Astrocyte (in vitro differentiated cells and primary cell): ENCODE measurements at regions not wholly inside any gene's neighbourhood (a gene's known extent, or its start where the extent isn't known, plus 50 kb on each side); places are given as distances from the start of the nearest gene placed in this dataset.

ENCODE experiments used
- DNase-seq: peaks from one replicate; pipeline ENCODE4 v3.0.0-alpha.2; 2010; ENCODE audit warnings: low read depth
- FAIRE-seq: peaks from 2 replicates; lab custom pipeline; 2011; peaks lifted over from hg19 to GRCh38; lab: Jason Lieb, UNC
- H2AFZ ChIP-seq: 2 replicates; pipeline ENCODE4 v1.6.0; 2012; ENCODE audit warnings: low read depth, low read length, inconsistent platforms
- H3K27ac ChIP-seq: 2 replicates; pipeline ENCODE4 v1.5.1; 2011; ENCODE audit warnings: low read depth, low read length, inconsistent platforms
- H3K27me3 ChIP-seq: 2 replicates; pipeline ENCODE4 v1.6.0; 2011; ENCODE audit warnings: low read length, inconsistent platforms; ENCODE audit not compliant: insufficient read depth
- H3K36me3 ChIP-seq: 2 replicates; pipeline ENCODE4 v1.5.1; 2011; ENCODE audit warnings: low read length, inconsistent platforms; ENCODE audit not compliant: insufficient read depth
- H3K4me1 ChIP-seq: 2 replicates; pipeline ENCODE4 v1.5.1; 2011; ENCODE audit warnings: low read length, inconsistent platforms; ENCODE audit not compliant: insufficient read depth
- H3K4me2 ChIP-seq: 2 replicates; pipeline ENCODE4 v1.6.0; 2012; ENCODE audit warnings: low read length, inconsistent platforms
- H3K4me3 ChIP-seq: 2 replicates; pipeline ENCODE4 v1.5.1; 2011; ENCODE audit warnings: low read depth, mild to moderate bottlenecking, low read length, inconsistent platforms; ENCODE audit not compliant: insufficient read depth
- H3K79me2 ChIP-seq: 2 replicates; pipeline ENCODE4 v1.6.0; 2012; ENCODE audit warnings: mild to moderate bottlenecking, low read length, inconsistent platforms; ENCODE audit not compliant: insufficient read depth
- H3K9ac ChIP-seq: 2 replicates; pipeline ENCODE4 v1.6.0; 2012; ENCODE audit warnings: mild to moderate bottlenecking, low read length, inconsistent platforms
- H3K9me3 ChIP-seq: 2 replicates; pipeline ENCODE4 v1.5.1; 2012; ENCODE audit warnings: low read depth, mild to moderate bottlenecking, low read length, inconsistent platforms; ENCODE audit not compliant: insufficient read depth
- H4K20me1 ChIP-seq: 2 replicates; pipeline ENCODE4 v1.6.0; 2012; ENCODE audit warnings: low read length, inconsistent platforms; ENCODE audit not compliant: insufficient read depth
- H3K27ac Mint-ChIP-seq: one replicate; pipeline ENCODE4 v1.8.0; 2021; ENCODE audit warnings: mild to moderate bottlenecking, mixed read lengths; ENCODE audit not compliant: unreplicated experiment
- H3K27me3 Mint-ChIP-seq: one replicate; pipeline ENCODE4 v1.8.0; 2021; ENCODE audit warnings: low read depth, mixed read lengths; ENCODE audit not compliant: unreplicated experiment
- H3K36me3 Mint-ChIP-seq: one replicate; pipeline ENCODE4 v1.8.0; 2021; ENCODE audit warnings: low read depth, mixed read lengths; ENCODE audit not compliant: unreplicated experiment
- H3K4me1 Mint-ChIP-seq: one replicate; pipeline ENCODE4 v1.8.0; 2021; ENCODE audit warnings: low read depth, mixed read lengths; ENCODE audit not compliant: unreplicated experiment
- H3K4me3 Mint-ChIP-seq: one replicate; pipeline ENCODE4 v1.8.0; 2021; ENCODE audit warnings: mild to moderate bottlenecking, moderate library complexity, mixed read lengths; ENCODE audit not compliant: unreplicated experiment
- H3K9me3 Mint-ChIP-seq: one replicate; pipeline ENCODE4 v1.8.0; 2021; ENCODE audit warnings: mild to moderate bottlenecking, mixed read lengths; ENCODE audit not compliant: unreplicated experiment
- EZH2 ChIP-seq: IDR thresholded peaks from 2 replicates; pipeline ENCODE4 v1.6.1; 2012; ENCODE audit warnings: mild to moderate bottlenecking, low read length, inconsistent platforms; ENCODE audit not compliant: insufficient read depth
- TF ChIP-seq, protein P1 (sequence below): IDR thresholded peaks from 2 replicates; pipeline ENCODE4 v1.5.1; 2011; ENCODE audit warnings: low read depth, mild to moderate bottlenecking, inconsistent platforms, low read length, moderate library complexity; ENCODE audit not compliant: insufficient read depth

DNA sequence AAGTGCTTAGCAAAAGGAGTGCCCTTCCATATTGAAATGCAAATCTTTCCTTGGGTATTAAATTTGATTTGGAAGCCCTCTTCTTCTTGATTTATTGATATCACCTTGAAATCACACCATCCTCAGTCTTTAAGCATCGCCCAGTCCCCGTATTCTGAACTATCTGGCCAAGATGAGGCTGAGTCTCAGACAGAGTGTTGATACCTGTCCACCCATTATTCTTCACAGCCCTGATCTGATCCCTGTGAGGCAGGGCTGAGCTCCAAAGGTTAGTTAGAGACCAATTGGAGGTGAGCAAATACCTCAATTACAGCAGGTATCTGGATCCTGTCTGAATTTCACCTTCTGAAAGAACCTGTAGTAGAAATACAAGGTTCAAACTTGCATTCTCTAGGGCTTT lies 326.3 kb downstream of the FAT3 start:
- Histone ChIP-seq H3K36me3 (no peaks in the 10 kb centered on the region), H3K9ac (no peak overlapping the region), H3K27ac (no peak overlapping the region), H3K4me1 (no peaks in the 10 kb centered on the region), H3K4me3 (no peak overlapping the region), H3K9me3 (no peaks in the 10 kb centered on the region), H3K4me2 (no peak overlapping the region), H4K20me1 (no peaks in the 10 kb centered on the region), H2AFZ (no peak overlapping the region), H3K79me2 (no peaks in the 10 kb centered on the region), H3K27me3 (no peaks in the 10 kb centered on the region)
- no peak for DNase-seq
- FAIRE-seq = no peak
- no peak overlapping the region for H3K27ac Mint-ChIP-seq
- H3K4me1 Mint-ChIP-seq = no peaks in the 10 kb centered on the region
- H3K9me3 Mint-ChIP-seq = no peaks in the 10 kb centered on the region
- TF ChIP-seq, protein P1, sequence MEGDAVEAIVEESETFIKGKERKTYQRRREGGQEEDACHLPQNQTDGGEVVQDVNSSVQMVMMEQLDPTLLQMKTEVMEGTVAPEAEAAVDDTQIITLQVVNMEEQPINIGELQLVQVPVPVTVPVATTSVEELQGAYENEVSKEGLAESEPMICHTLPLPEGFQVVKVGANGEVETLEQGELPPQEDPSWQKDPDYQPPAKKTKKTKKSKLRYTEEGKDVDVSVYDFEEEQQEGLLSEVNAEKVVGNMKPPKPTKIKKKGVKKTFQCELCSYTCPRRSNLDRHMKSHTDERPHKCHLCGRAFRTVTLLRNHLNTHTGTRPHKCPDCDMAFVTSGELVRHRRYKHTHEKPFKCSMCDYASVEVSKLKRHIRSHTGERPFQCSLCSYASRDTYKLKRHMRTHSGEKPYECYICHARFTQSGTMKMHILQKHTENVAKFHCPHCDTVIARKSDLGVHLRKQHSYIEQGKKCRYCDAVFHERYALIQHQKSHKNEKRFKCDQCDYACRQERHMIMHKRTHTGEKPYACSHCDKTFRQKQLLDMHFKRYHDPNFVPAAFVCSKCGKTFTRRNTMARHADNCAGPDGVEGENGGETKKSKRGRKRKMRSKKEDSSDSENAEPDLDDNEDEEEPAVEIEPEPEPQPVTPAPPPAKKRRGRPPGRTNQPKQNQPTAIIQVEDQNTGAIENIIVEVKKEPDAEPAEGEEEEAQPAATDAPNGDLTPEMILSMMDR = no peak
- no peak for TF ChIP-seq EZH2
- H3K27me3 Mint-ChIP-seq = peaks cover 2% of the 10 kb centered on the region
- no peak overlapping the region for H3K4me3 Mint-ChIP-seq
- H3K36me3 Mint-ChIP-seq = peaks cover 2% of the 10 kb centered on the region

DNA sequence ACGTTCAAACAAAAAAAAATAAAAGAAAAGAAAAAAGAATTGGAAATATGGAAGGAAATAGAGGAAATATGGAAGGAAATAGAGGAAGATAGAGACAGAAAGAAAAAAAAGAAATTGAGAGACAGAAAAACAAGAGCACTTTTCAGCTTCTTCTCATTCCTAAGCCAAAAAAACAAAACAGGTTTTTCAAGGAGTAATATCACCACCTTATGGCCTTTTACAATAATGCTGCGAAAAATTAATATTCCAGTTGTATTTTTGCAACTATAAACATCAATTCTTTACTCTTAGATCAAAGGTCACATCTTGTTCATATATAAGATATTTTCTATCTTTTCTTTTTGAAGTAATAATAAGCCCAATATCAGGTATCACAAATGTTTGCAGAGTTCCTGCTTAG lies 328.3 kb downstream of the FAT3 start:
- Histone ChIP-seq H3K4me3 (no peak overlapping the region), H3K9me3 (no peaks in the 10 kb centered on the region), H3K36me3 (no peaks in the 10 kb centered on the region), H3K9ac (no peak overlapping the region), H2AFZ (no peak overlapping the region), H3K4me2 (no peak overlapping the region), H3K27ac (no peak overlapping the region), H3K27me3 (no peaks in the 10 kb centered on the region), H3K4me1 (no peaks in the 10 kb centered on the region), H3K79me2 (no peaks in the 10 kb centered on the region), H4K20me1 (no peaks in the 10 kb centered on the region)
- Mint-ChIP-seq H3K27me3 (no peaks in the 10 kb centered on the region), H3K9me3 (no peaks in the 10 kb centered on the region), H3K36me3 (no peaks in the 10 kb centered on the region), H3K4me1 (peaks cover 3% of the 10 kb centered on the region), H3K4me3 (no peak overlapping the region), H3K27ac (no peak overlapping the region)
- no peak for FAIRE-seq
- no peak for DNase-seq
- TF ChIP-seq EZH2 = no peak
- TF ChIP-seq, protein P1 = peak; percentile 41

DNA sequence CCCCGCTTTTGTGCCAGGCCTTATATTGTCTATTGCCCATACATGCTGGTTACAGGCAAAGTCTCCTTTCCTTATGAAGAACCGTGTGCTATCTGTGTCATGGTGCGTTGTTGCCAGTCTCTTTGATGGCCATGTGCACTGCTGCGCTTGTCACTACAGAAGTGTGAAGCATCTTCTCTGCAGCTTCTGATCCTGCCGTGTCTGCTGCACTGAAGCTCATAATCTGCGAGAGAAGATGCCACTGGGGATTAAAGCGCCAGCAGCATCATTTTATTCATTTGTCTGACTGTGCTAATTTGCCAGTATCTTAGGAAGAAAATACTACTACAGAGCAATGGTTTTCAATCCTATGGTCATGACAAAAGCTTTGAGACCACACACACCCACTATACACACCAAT lies 330.1 kb downstream of the FAT3 start:
- H3K27me3 ChIP-seq = no peaks in the 10 kb centered on the region
- FAIRE-seq (no peak), DNase-seq (no peak)
- no peak overlapping the region for H3K4me3 ChIP-seq
- H3K36me3 ChIP-seq = no peaks in the 10 kb centered on the region
- no peaks in the 10 kb centered on the region for H3K79me2 ChIP-seq
- H3K9me3 ChIP-seq = no peaks in the 10 kb centered on the region
- TF ChIP-seq EZH2 = no peak
- TF ChIP-seq, protein P1 = no peak
- H2AFZ ChIP-seq = no peak overlapping the region
- H3K4me2 ChIP-seq = no peak overlapping the region
- no peak overlapping the region for H3K27ac Mint-ChIP-seq
- no peaks in the 10 kb centered on the region for H3K27me3 Mint-ChIP-seq
- no peak overlapping the region for H3K4me3 Mint-ChIP-seq
- H4K20me1 ChIP-seq = no peaks in the 10 kb centered on the region
- H3K27ac ChIP-seq = no peak overlapping the region
- no peaks in the 10 kb centered on the region for H3K4me1 ChIP-seq
- no peaks in the 10 kb centered on the region for H3K36me3 Mint-ChIP-seq
- peaks cover 6% of the 10 kb centered on the region for H3K4me1 Mint-ChIP-seq
- H3K9me3 Mint-ChIP-seq = no peaks in the 10 kb centered on the region
- no peak overlapping the region for H3K9ac ChIP-seq
